HEK293 (cell line): ENCODE measurements at regions not wholly inside any gene's neighbourhood (a gene's known extent, or its start where the extent isn't known, plus 50 kb on each side); places are given as distances from the start of the nearest gene placed in this dataset.

Experiments used
- CTCF ChIA-PET: fragments of 350-600 bp; formaldehyde crosslinking; extraction: SDS; loops from one replicate; lab custom pipeline; 2021; ENCODE audit warnings: antibody characterized with exemption; lab: Yijun Ruan, JAX
- POLR2A ChIA-PET: fragments of 300-600 bp; formaldehyde crosslinking; extraction: SDS; loops from one replicate; lab custom pipeline; 2020; ENCODE audit warnings: antibody characterized with exemption, inconsistent platforms; lab: Yijun Ruan, JAX
- H3K27ac ChIP-seq: fragments of 200-500 bp; sonication (Bioruptor generic); 2 replicates; pipeline ENCODE4 v1.5.1; 2014; ENCODE audit warnings: low read depth, low read length, control low read depth, inconsistent platforms; ENCODE audit errors: extremely low read depth
- H3K36me3 ChIP-seq, 2 experiments: fragments of 200-500 bp in 1 of 2; sonication (Bioruptor generic) in 1 of 2; 1 replicate in 1 of 2; 2 replicates in 1 of 2; pipeline ENCODE4 v1.5.1; 2014 to 2017; ENCODE audit warnings: inconsistent platforms in 2 of 2, low read length in 2 of 2; ENCODE audit not compliant: control insufficient read depth in 2 of 2, insufficient read depth in 1 of 2
- H3K4me1 ChIP-seq: fragments of 200-500 bp; sonication (Bioruptor generic); 2 replicates; pipeline ENCODE4 v1.5.1; 2014; ENCODE audit warnings: mild to moderate bottlenecking, low read length, inconsistent platforms; ENCODE audit not compliant: control insufficient read depth, insufficient read depth
- H3K4me3 ChIP-seq: 2 replicates; pipeline ENCODE4 v1.5.1; 2011; ENCODE audit warnings: low read depth, mild to moderate bottlenecking, control low read depth, low read length, moderate library complexity
- H3K9me3 ChIP-seq: fragments of 200-500 bp; sonication (Bioruptor generic); 2 replicates; pipeline ENCODE4 v1.5.1; 2014; ENCODE audit warnings: low read depth, low read length, inconsistent platforms; ENCODE audit not compliant: control insufficient read depth, insufficient read depth
- AEBP2 ChIP-seq: fragments of 450-650 bp; formaldehyde crosslinking; IDR thresholded peaks from 2 replicates; pipeline ENCODE4 v1.5.1; 2016; ENCODE audit warnings: missing biosample characterization, missing genetic modification characterization, borderline replicate concordance
- ATF2 ChIP-seq: fragments of 450-650 bp; formaldehyde crosslinking; IDR thresholded peaks from 2 replicates; pipeline ENCODE4 v1.5.1; 2016; ENCODE audit warnings: missing biosample characterization, missing genetic modification characterization, low read depth
- BCL11B ChIP-seq: fragments of 450-650 bp; formaldehyde crosslinking; IDR thresholded peaks from 2 replicates; pipeline ENCODE4 v1.5.1; 2016; ENCODE audit warnings: low read depth, missing biosample characterization, missing genetic modification characterization
- EGR2 ChIP-seq: fragments of 450-650 bp; formaldehyde crosslinking; IDR thresholded peaks from 2 replicates; pipeline ENCODE4 v1.5.1; 2016; ENCODE audit warnings: low read depth, missing biosample characterization, missing genetic modification characterization
- GLIS2 ChIP-seq: fragments of 450-650 bp; formaldehyde crosslinking; IDR thresholded peaks from 2 replicates; pipeline ENCODE4 v1.5.1; 2016; ENCODE audit warnings: missing biosample characterization, missing genetic modification characterization
- IKZF3 ChIP-seq: fragments of 450-650 bp; IDR thresholded peaks from 2 replicates; pipeline ENCODE4 v1.5.0; 2018; ENCODE audit warnings: missing biosample characterization, mild to moderate bottlenecking, missing genetic modification characterization, moderate library complexity
- MYNN ChIP-seq: fragments of 450-650 bp; formaldehyde crosslinking; IDR thresholded peaks from 2 replicates; pipeline ENCODE4 v1.5.1; 2016; ENCODE audit warnings: missing biosample characterization, missing genetic modification characterization, borderline replicate concordance
- OSR2 ChIP-seq: fragments of 450-650 bp; formaldehyde crosslinking; IDR thresholded peaks from 2 replicates; pipeline ENCODE4 v1.5.1; 2016; ENCODE audit warnings: missing biosample characterization, missing genetic modification characterization
- PBX3 ChIP-seq: sonication (generic); formaldehyde crosslinking; IDR thresholded peaks from 2 replicates; pipeline ENCODE4 v1.8.1; 2022; ENCODE audit warnings: mild to moderate bottlenecking, moderate library complexity, missing genetic modification reagents
- PRDM6 ChIP-seq: fragments of 450-650 bp; formaldehyde crosslinking; IDR thresholded peaks from 2 replicates; pipeline ENCODE4 v1.5.1; 2017; ENCODE audit warnings: missing biosample characterization, missing genetic modification characterization
- SCRT1 ChIP-seq: fragments of 450-650 bp; formaldehyde crosslinking; IDR thresholded peaks from 2 replicates; pipeline ENCODE4 v1.5.1; 2016; ENCODE audit warnings: missing biosample characterization, missing genetic modification characterization, borderline replicate concordance
- SP3 ChIP-seq: fragments of 450-650 bp; formaldehyde crosslinking; IDR thresholded peaks from 2 replicates; pipeline ENCODE4 v1.5.1; 2016; ENCODE audit warnings: missing biosample characterization, missing genetic modification characterization
- TCF7L2 ChIP-seq: IDR thresholded peaks from 2 replicates; pipeline ENCODE4 v1.6.1; 2011; ENCODE audit warnings: low read depth, mild to moderate bottlenecking, inconsistent platforms, low read length, moderate library complexity, borderline replicate concordance
- YY2 ChIP-seq: fragments of 450-650 bp; formaldehyde crosslinking; IDR thresholded peaks from 2 replicates; pipeline ENCODE4 v1.5.1; 2016; ENCODE audit warnings: missing biosample characterization, missing genetic modification characterization
- ZBTB7A ChIP-seq: fragments of 450-650 bp; formaldehyde crosslinking; IDR thresholded peaks from 2 replicates; pipeline ENCODE4 v1.5.1; 2016; ENCODE audit warnings: low read depth, missing biosample characterization, missing genetic modification characterization
- ZNF10 ChIP-seq: fragments of 450-650 bp; formaldehyde crosslinking; IDR thresholded peaks from 2 replicates; pipeline ENCODE4 v1.5.1; 2017; ENCODE audit warnings: missing biosample characterization, missing genetic modification characterization
- ZNF112 ChIP-seq: fragments of 450-650 bp; formaldehyde crosslinking; IDR thresholded peaks from 2 replicates; pipeline ENCODE4 v1.5.0; 2017; ENCODE audit warnings: missing biosample characterization, missing genetic modification characterization
- ZNF138 ChIP-seq: fragments of 450-650 bp; formaldehyde crosslinking; IDR thresholded peaks from 2 replicates; pipeline ENCODE4 v1.5.1; 2016; ENCODE audit warnings: missing biosample characterization, missing genetic modification characterization, borderline replicate concordance
- ZNF16 ChIP-seq: fragments of 450-650 bp; formaldehyde crosslinking; IDR thresholded peaks from 2 replicates; pipeline ENCODE4 v1.5.1; 2016; ENCODE audit warnings: low read depth, missing biosample characterization, missing genetic modification characterization
- ZNF433 ChIP-seq: fragments of 450-650 bp; formaldehyde crosslinking; IDR thresholded peaks from 2 replicates; pipeline ENCODE4 v1.5.1; 2016; ENCODE audit warnings: missing biosample characterization, missing genetic modification characterization, low read depth
- ZNF48 ChIP-seq: fragments of 450-650 bp; formaldehyde crosslinking; IDR thresholded peaks from 2 replicates; pipeline ENCODE4 v1.5.1; 2016; ENCODE audit warnings: missing biosample characterization, missing genetic modification characterization
- ZNF530 ChIP-seq: fragments of 450-650 bp; formaldehyde crosslinking; IDR thresholded peaks from 2 replicates; pipeline ENCODE4 v1.5.1; 2016; ENCODE audit warnings: low read depth, missing biosample characterization, missing genetic modification characterization
- ZNF600 ChIP-seq: fragments of 450-650 bp; formaldehyde crosslinking; IDR thresholded peaks from 2 replicates; pipeline ENCODE4 v1.5.1; 2016; ENCODE audit warnings: missing biosample characterization, missing genetic modification characterization
- ZNF645 ChIP-seq: fragments of 450-650 bp; formaldehyde crosslinking; IDR thresholded peaks from 2 replicates; pipeline ENCODE4; 2016; ENCODE audit warnings: missing biosample characterization, missing genetic modification characterization
- ZNF777 ChIP-seq: fragments of 450-650 bp; formaldehyde crosslinking; IDR thresholded peaks from 2 replicates; pipeline ENCODE4 v1.5.1; 2017; ENCODE audit warnings: missing biosample characterization, missing genetic modification characterization, borderline replicate concordance
- ZNF785 ChIP-seq: fragments of 450-650 bp; formaldehyde crosslinking; IDR thresholded peaks from 2 replicates; pipeline ENCODE4 v1.5.1; 2016; ENCODE audit warnings: missing biosample characterization, missing genetic modification characterization
- ZSCAN4 ChIP-seq: fragments of 450-650 bp; formaldehyde crosslinking; IDR thresholded peaks from 2 replicates; pipeline ENCODE4 v1.5.1; 2017; ENCODE audit warnings: missing biosample characterization, missing genetic modification characterization
- TF ChIP-seq, protein P1 (sequence below): fragments of 450-650 bp; formaldehyde crosslinking; IDR thresholded peaks from 2 replicates; pipeline ENCODE4 v1.5.1; 2016; ENCODE audit warnings: missing biosample characterization, missing genetic modification characterization

DNA sequence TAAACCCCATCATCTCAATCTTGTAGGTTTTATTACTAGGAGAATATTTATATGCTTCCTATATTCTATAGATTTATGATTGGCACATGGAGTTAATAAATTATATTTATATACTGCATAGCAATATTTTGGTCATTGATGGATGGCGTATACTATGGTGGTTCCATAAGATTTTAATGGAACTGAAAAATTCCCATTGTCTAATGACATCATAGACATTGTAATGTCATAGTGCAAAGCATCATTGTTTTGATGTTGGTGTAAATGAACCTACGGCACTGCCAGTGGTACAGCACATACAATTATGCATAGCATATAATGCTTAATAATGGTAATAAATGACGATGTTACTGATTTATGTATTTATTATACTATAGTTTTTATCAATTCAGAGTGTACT, 1135.9 kb downstream of the CNTNAP5 start (continued):
- TF ChIP-seq SCRT1 (tag by site-specific recombination) (no peak), ZNF600 (tag by site-specific recombination) (no peak), ZNF530 (tag by site-specific recombination) (no peak), ZNF48 (tag by site-specific recombination) (no peak), IKZF3 (tag by site-specific recombination) (no peak), ZNF777 (no peak), SP3 (no peak), ZNF645 (tag by site-specific recombination) (no peak), MYNN (tag by site-specific recombination) (no peak), ZNF10 (tag by site-specific recombination) (no peak), GLIS2 (tag by site-specific recombination) (no peak), ATF2 (tag by site-specific recombination) (no peak), PRDM6 (tag by site-specific recombination) (no peak)
- TF ChIP-seq, protein P1, sequence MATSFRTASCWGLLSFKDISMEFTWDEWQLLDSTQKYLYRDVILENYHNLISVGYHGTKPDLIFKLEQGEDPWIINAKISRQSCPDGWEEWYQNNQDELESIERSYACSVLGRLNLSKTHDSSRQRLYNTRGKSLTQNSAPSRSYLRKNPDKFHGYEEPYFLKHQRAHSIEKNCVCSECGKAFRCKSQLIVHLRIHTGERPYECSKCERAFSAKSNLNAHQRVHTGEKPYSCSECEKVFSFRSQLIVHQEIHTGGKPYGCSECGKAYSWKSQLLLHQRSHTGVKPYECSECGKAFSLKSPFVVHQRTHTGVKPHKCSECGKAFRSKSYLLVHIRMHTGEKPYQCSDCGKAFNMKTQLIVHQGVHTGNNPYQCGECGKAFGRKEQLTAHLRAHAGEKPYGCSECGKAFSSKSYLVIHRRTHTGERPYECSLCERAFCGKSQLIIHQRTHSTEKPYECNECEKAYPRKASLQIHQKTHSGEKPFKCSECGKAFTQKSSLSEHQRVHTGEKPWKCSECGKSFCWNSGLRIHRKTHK, result no peak

- ChIA-PET POLR2A (no interaction called here), CTCF (no interaction called here)
- no peak overlapping the region for H3K4me3 ChIP-seq
- H3K4me1 ChIP-seq, result no peaks in the 10 kb centered on the region
- H3K27ac ChIP-seq, result no peak overlapping the region
- H3K36me3 ChIP-seq, result no peaks in the 10 kb centered on the region
- no peaks in the 10 kb centered on the region for H3K9me3 ChIP-seq
- TF ChIP-seq ZBTB7A (tag by site-specific recombination), result no peak
- no peak for TF ChIP-seq BCL11B
- no peak for TF ChIP-seq ZNF16
- TF ChIP-seq ZNF138 (tag by site-specific recombination), result no peak
- no peak for TF ChIP-seq ZNF433
- TF ChIP-seq IKZF3 (tag by site-specific recombination), result no peak
- no peak for TF ChIP-seq OSR2 (tag by site-specific recombination)
- no peak for TF ChIP-seq AEBP2 (tag by site-specific recombination)
- no peak for TF ChIP-seq ZSCAN4 (tag by site-specific recombination)
- no peak for TF ChIP-seq ZNF785 (tag by site-specific recombination)
- no peak for TF ChIP-seq EGR2 (tag by site-specific recombination)
- no peak for TF ChIP-seq ZNF112
- no peak for TF ChIP-seq TCF7L2
- no peak for TF ChIP-seq YY2 (tag by site-specific recombination)
- no peak for TF ChIP-seq PBX3 (CRISPR knock-in tag)
Observed at GRCh38 chr2:125167152-125167551, 1142.1 kb downstream of the CNTNAP5 start.
